ENCODE measurements at regions not wholly inside any gene's neighbourhood (a gene's known extent, or its start where the extent isn't known, plus 50 kb on each side); places are given as distances from the start of the nearest gene placed in this dataset.

- intact Hi-C loops (cut with micrococcal nuclease): no loop called here
- Mint-ChIP-seq H3K27ac (no peak overlapping the region), H3K27me3 (no peaks in the 10 kb centered on the region), H3K4me3 (no peak overlapping the region), H3K4me1 (no peaks in the 10 kb centered on the region), H3K36me3 (no peaks in the 10 kb centered on the region), H3K9me3 (peaks cover 0 to 10% (median 0%) of the 10 kb centered on the region in 11 donors)
- no peak for ATAC-seq
- H3K9me3 ChIP-seq (ENCODE audit: control insufficient read depth in 2 of 3, low read length in 3 of 3): no peaks in the 10 kb centered on the region
- ChIA-PET CTCF (no interaction called here), POLR2A (no interaction called here)
- no peaks in the 10 kb centered on the region for H3K4me1 ChIP-seq (ENCODE audit: control insufficient read depth in 2 of 2, insufficient read depth in 2 of 2, low read length in 2 of 2)
- no peaks in the 10 kb centered on the region for H3K36me3 ChIP-seq (ENCODE audit: control insufficient read depth in 2 of 3, insufficient read depth in 3 of 3, low read length in 3 of 3)
- H3K27ac ChIP-seq (ENCODE audit: low read depth, low read length): no peak overlapping the region
- DNase-seq: no peak
- no peaks in the 10 kb centered on the region for H3K27me3 ChIP-seq (ENCODE audit: control insufficient read depth in 2 of 2, insufficient read depth in 2 of 2, low read length in 2 of 2)
- no peak overlapping the region for H3K4me3 ChIP-seq (ENCODE audit: low read length)
These were observed 99.4 kb downstream of the TMEM47 start for GRCh38 chrX:34557733-34558132.

DNA sequence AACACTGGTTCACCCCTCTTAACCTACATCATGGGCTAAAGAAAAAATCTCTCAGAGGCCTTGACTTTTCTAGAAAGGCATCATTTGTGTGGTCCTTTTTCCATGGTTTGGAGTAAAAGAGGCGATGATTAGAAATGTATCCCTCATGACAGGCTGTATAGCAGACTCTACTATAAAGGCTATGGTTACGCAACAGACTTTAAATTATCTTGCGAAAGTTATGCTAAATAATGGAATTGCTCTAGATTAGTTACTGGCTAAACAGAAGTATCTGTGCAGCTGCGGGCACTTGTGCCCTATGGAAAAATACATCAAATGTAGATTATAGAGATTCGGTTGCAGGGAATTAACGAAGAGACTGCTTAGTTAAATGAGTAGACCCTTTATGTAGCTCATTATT is 101.6 kb downstream of the TMEM47 start:
- H3K4me3 Mint-ChIP-seq: no peak overlapping the region
- POLR2A ChIA-PET: no interaction called here
- Histone ChIP-seq H3K4me3 (ENCODE audit: low read length) (no peak overlapping the region), H3K27ac (ENCODE audit: low read depth, low read length) (no peak overlapping the region), H3K27me3 (ENCODE audit: control insufficient read depth in 2 of 2, insufficient read depth in 2 of 2, low read length in 2 of 2) (no peaks in the 10 kb centered on the region), H3K36me3 (ENCODE audit: control insufficient read depth in 2 of 3, insufficient read depth in 3 of 3, low read length in 3 of 3) (no peaks in the 10 kb centered on the region), H3K4me1 (ENCODE audit: control insufficient read depth in 2 of 2, insufficient read depth in 2 of 2, low read length in 2 of 2) (no peaks in the 10 kb centered on the region), H3K9me3 (ENCODE audit: control insufficient read depth in 2 of 3, low read length in 3 of 3) (no peaks in the 10 kb centered on the region)
- no peaks in the 10 kb centered on the region for H3K4me1 Mint-ChIP-seq
- no peak for ATAC-seq
- no peak overlapping the region for H3K27ac Mint-ChIP-seq
- no peak for DNase-seq
- peaks cover 0 to 10% (median 0%) of the 10 kb centered on the region in 11 donors for H3K9me3 Mint-ChIP-seq
- intact Hi-C loops (cut with micrococcal nuclease): no loop called here
- H3K36me3 Mint-ChIP-seq: no peaks in the 10 kb centered on the region
- no peaks in the 10 kb centered on the region for H3K27me3 Mint-ChIP-seq
- CTCF ChIA-PET: no interaction called here

DNA sequence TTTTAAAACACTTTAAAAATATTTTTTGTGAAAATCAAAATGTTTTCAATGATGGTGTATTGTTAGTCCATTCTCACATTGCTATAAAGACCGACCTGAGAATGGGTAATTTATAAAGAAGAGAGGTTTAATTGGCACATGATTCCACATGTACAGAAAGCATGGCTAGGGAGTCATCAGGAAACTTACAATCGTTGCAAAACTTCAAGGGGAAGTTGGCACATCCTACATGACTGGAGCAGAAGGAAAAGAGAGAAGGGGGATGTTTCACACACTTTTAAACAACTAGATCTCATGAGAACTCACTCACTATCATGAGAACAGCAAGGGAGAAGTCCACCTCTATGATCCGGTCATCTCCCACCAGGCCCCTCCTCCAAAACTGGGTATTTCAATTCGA is 110.7 kb downstream of the TMEM47 start:
- Mint-ChIP-seq H3K27me3 (no peaks in the 10 kb centered on the region), H3K9me3 (peaks cover 0 to 4% (median 0%) of the 10 kb centered on the region in 11 donors), H3K27ac (no peak overlapping the region), H3K36me3 (no peaks in the 10 kb centered on the region), H3K4me1 (no peaks in the 10 kb centered on the region), H3K4me3 (no peak overlapping the region)
- POLR2A ChIA-PET: no interaction called here
- no peaks in the 10 kb centered on the region for H3K9me3 ChIP-seq (ENCODE audit: control insufficient read depth in 2 of 3, low read length in 3 of 3)
- ATAC-seq: no peak
- no peaks in the 10 kb centered on the region for H3K36me3 ChIP-seq (ENCODE audit: control insufficient read depth in 2 of 3, insufficient read depth in 3 of 3, low read length in 3 of 3)
- no peak for DNase-seq
- no peaks in the 10 kb centered on the region for H3K27me3 ChIP-seq (ENCODE audit: control insufficient read depth in 2 of 2, insufficient read depth in 2 of 2, low read length in 2 of 2)
- no peak overlapping the region for H3K27ac ChIP-seq (ENCODE audit: low read depth, low read length)
- CTCF ChIA-PET: no interaction called here
- no peaks in the 10 kb centered on the region for H3K4me1 ChIP-seq (ENCODE audit: control insufficient read depth in 2 of 2, insufficient read depth in 2 of 2, low read length in 2 of 2)
- intact Hi-C loops (cut with micrococcal nuclease): no loop called here
- H3K4me3 ChIP-seq (ENCODE audit: low read length): no peak overlapping the region

DNA sequence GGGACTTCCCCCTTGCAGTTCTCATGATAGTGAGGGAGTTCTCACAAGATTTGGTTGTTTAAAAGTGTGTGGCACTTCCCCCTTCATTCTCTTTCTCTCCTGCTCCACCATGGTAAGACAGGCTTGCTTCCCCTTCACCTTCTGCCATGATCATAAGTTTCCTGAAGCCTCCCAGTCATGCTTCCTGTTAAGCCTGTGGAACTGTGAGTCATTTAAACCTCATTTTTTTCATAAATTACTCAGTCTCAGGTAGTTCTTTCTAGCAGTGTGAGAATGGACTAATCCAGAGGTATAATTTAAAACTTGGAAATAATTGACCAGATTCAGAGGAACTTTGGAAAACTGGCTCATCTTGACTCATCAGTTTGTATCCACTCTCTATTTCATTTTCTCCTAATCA is 129.0 kb downstream of the TMEM47 start:
- POLR2A ChIA-PET: no interaction called here

DNA sequence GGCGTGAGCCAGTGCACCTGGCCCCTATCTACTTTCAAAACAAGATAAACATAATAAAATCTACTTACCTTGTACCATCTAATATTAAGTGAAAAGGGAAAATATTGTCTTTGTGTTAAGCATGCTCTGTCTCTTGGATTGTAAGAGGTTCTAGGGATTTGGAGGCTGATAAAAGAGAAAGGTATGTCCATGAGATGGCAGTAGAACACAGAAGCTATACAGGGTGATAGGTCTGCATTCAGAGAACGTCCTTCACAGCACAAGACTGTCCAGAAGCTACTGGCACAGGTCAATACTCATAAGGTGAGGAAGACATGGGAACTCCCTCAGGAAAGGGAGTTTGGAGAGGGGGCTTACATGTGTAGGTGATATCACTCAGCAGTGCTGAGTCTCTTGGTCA is 135.5 kb downstream of the TMEM47 start:
- H3K27me3 Mint-ChIP-seq: no peaks in the 10 kb centered on the region
- DNase-seq (no peak), ATAC-seq (no peak)
- peaks cover 0 to 3% (median 0%) of the 10 kb centered on the region in 11 donors for H3K9me3 Mint-ChIP-seq
- Histone ChIP-seq H3K4me1 (ENCODE audit: control insufficient read depth in 2 of 2, insufficient read depth in 2 of 2, low read length in 2 of 2) (no peaks in the 10 kb centered on the region), H3K36me3 (ENCODE audit: control insufficient read depth in 2 of 3, insufficient read depth in 3 of 3, low read length in 3 of 3) (no peaks in the 10 kb centered on the region), H3K4me3 (ENCODE audit: low read length) (no peak overlapping the region), H3K9me3 (ENCODE audit: control insufficient read depth in 2 of 3, low read length in 3 of 3) (no peaks in the 10 kb centered on the region), H3K27ac (ENCODE audit: low read depth, low read length) (no peak overlapping the region), H3K27me3 (ENCODE audit: control insufficient read depth in 2 of 2, insufficient read depth in 2 of 2, low read length in 2 of 2) (no peaks in the 10 kb centered on the region)
- POLR2A ChIA-PET: no interaction called here
- no peaks in the 10 kb centered on the region for H3K36me3 Mint-ChIP-seq
- H3K4me3 Mint-ChIP-seq: no peak overlapping the region
- intact Hi-C loops (cut with micrococcal nuclease): no loop called here
- no peaks in the 10 kb centered on the region for H3K4me1 Mint-ChIP-seq
- CTCF ChIA-PET: no interaction called here
- H3K27ac Mint-ChIP-seq: no peak overlapping the region

More for the DNA sequence above, 129.0 kb downstream of the TMEM47 start:
- H3K27me3 ChIP-seq (ENCODE audit: control insufficient read depth in 2 of 2, insufficient read depth in 2 of 2, low read length in 2 of 2): no peaks in the 10 kb centered on the region
- ATAC-seq (no peak), DNase-seq (no peak)
- no peaks in the 10 kb centered on the region for H3K4me1 ChIP-seq (ENCODE audit: control insufficient read depth in 2 of 2, insufficient read depth in 2 of 2, low read length in 2 of 2)
- Mint-ChIP-seq H3K36me3 (no peaks in the 10 kb centered on the region), H3K4me3 (no peak overlapping the region), H3K27ac (no peak overlapping the region), H3K9me3 (peaks cover 0 to 2% (median 0%) of the 10 kb centered on the region in 11 donors), H3K27me3 (no peaks in the 10 kb centered on the region), H3K4me1 (no peaks in the 10 kb centered on the region)
- no peaks in the 10 kb centered on the region for H3K36me3 ChIP-seq (ENCODE audit: control insufficient read depth in 2 of 3, insufficient read depth in 3 of 3, low read length in 3 of 3)
- H3K4me3 ChIP-seq (ENCODE audit: low read length): no peak overlapping the region
- H3K9me3 ChIP-seq (ENCODE audit: control insufficient read depth in 2 of 3, low read length in 3 of 3): no peaks in the 10 kb centered on the region
- intact Hi-C loops (cut with micrococcal nuclease): no loop called here
- CTCF ChIA-PET: no interaction called here
- H3K27ac ChIP-seq (ENCODE audit: low read depth, low read length): no peak overlapping the region

GRCh38 chrX:34509394-34509793 is 147.7 kb downstream of the TMEM47 start:
- H3K27me3 Mint-ChIP-seq: no peaks in the 10 kb centered on the region
- CTCF ChIA-PET: no interaction called here
- intact Hi-C loops (cut with micrococcal nuclease): no loop called here

DNA sequence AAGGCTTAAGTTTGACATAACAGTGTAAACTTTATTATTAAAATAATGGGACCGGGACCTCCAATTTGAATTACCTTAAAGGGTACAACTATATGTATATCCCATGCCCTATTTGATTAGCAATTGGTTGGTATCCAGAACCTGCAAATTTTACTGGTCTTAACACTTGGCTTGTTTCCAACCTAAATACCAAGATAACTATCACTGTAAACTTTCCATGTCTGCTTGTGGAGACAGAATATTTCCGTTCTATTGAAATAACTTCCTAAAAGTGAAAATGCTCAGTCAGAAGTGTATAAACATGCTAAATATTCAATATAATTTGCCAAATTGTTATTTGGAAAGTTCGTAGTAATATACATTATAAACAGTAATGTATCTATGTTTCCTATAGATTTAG is 154.0 kb downstream of the TMEM47 start:
- H3K27me3 Mint-ChIP-seq: no peaks in the 10 kb centered on the region
- Histone ChIP-seq H3K4me3 (ENCODE audit: low read length) (no peak overlapping the region), H3K27ac (ENCODE audit: low read depth, low read length) (no peak overlapping the region), H3K9me3 (ENCODE audit: control insufficient read depth in 2 of 3, low read length in 3 of 3) (no peaks in the 10 kb centered on the region), H3K36me3 (ENCODE audit: control insufficient read depth in 2 of 3, insufficient read depth in 3 of 3, low read length in 3 of 3) (no peaks in the 10 kb centered on the region), H3K4me1 (ENCODE audit: control insufficient read depth in 2 of 2, insufficient read depth in 2 of 2, low read length in 2 of 2) (no peaks in the 10 kb centered on the region), H3K27me3 (ENCODE audit: control insufficient read depth in 2 of 2, insufficient read depth in 2 of 2, low read length in 2 of 2) (no peaks in the 10 kb centered on the region)
- DNase-seq (no peak), ATAC-seq (no peak)
- H3K27ac Mint-ChIP-seq: no peak overlapping the region
- H3K4me3 Mint-ChIP-seq: no peak overlapping the region
- H3K36me3 Mint-ChIP-seq: no peaks in the 10 kb centered on the region
- POLR2A ChIA-PET: no interaction called here
- H3K9me3 Mint-ChIP-seq: peaks cover 0 to 9% (median 4%) of the 10 kb centered on the region in 11 donors
- CTCF ChIA-PET: no interaction called here
- intact Hi-C loops (cut with micrococcal nuclease): no loop called here
- H3K4me1 Mint-ChIP-seq: no peaks in the 10 kb centered on the region

More at GRCh38 chrX:34509394-34509793, 147.7 kb downstream of the TMEM47 start:
- POLR2A ChIA-PET: no interaction called here
- ATAC-seq (no peak), DNase-seq (no peak)
- Histone ChIP-seq H3K36me3 (ENCODE audit: control insufficient read depth in 2 of 3, insufficient read depth in 3 of 3, low read length in 3 of 3) (no peaks in the 10 kb centered on the region), H3K27ac (ENCODE audit: low read depth, low read length) (no peak overlapping the region), H3K4me1 (ENCODE audit: control insufficient read depth in 2 of 2, insufficient read depth in 2 of 2, low read length in 2 of 2) (no peaks in the 10 kb centered on the region), H3K27me3 (ENCODE audit: control insufficient read depth in 2 of 2, insufficient read depth in 2 of 2, low read length in 2 of 2) (no peaks in the 10 kb centered on the region), H3K9me3 (ENCODE audit: control insufficient read depth in 2 of 3, low read length in 3 of 3) (no peaks in the 10 kb centered on the region), H3K4me3 (ENCODE audit: low read length) (no peak overlapping the region)
- Mint-ChIP-seq H3K4me1 (no peaks in the 10 kb centered on the region), H3K27ac (no peak overlapping the region), H3K4me3 (no peak overlapping the region), H3K36me3 (no peaks in the 10 kb centered on the region), H3K9me3 (peaks cover 0 to 9% (median 2%) of the 10 kb centered on the region in 11 donors)

Measured in naive thymus-derived CD4-positive, alpha-beta T cell (primary cell).